ENCODE measurements at regions not wholly inside any gene's neighbourhood (a gene's known extent, or its start where the extent isn't known, plus 50 kb on each side); places are given as distances from the start of the nearest gene placed in this dataset.

- no peak for FAIRE-seq
- Histone ChIP-seq H3K27ac (ENCODE audit: control insufficient read depth, insufficient read depth, low read length) (no peak overlapping the region), H3K4me3 (ENCODE audit: control insufficient read depth in 2 of 3, extremely low read depth in 1 of 3, insufficient read depth in 2 of 3, low read depth in 1 of 3, low read length in 3 of 3) (no peak overlapping the region), H2AFZ (ENCODE audit: control insufficient read depth, low read length) (no peak overlapping the region), H3K9me1 (ENCODE audit: control insufficient read depth, extremely low read depth, insufficient read depth, low read length) (no peaks in the 10 kb centered on the region), H4K20me1 (ENCODE audit: control insufficient read depth, extremely low read depth, insufficient read depth, low read length) (no peaks in the 10 kb centered on the region), H3K36me3 (ENCODE audit: control insufficient read depth in 2 of 2, extremely low read depth in 1 of 2, insufficient read depth in 2 of 2, low read length in 2 of 2) (no peaks in the 10 kb centered on the region), H3K9ac (ENCODE audit: control insufficient read depth, extremely low read depth, insufficient read depth, low read length) (no peak overlapping the region), H3K27me3 (ENCODE audit: control insufficient read depth, extremely low read depth, insufficient read depth, low read length) (peaks cover 8% of the 10 kb centered on the region), H3K4me2 (ENCODE audit: control insufficient read depth, extremely low read depth, insufficient read depth, low read depth, low read length) (no peak overlapping the region), H3K4me1 (ENCODE audit: control insufficient read depth, extremely low read depth, insufficient read depth, low read length) (no peaks in the 10 kb centered on the region), H3K79me2 (ENCODE audit: control insufficient read depth, insufficient read depth, low read length) (no peaks in the 10 kb centered on the region), H3K9me3 (ENCODE audit: control insufficient read depth, low read depth, low read length) (no peaks in the 10 kb centered on the region)
- no peak for DNase-seq (ENCODE audit: low read depth, low spot score)
- dilution Hi-C loops (cut with MboI; ENCODE audit: extremely low pct_ligation_motif_present, low sequenced_read_pairs) = no loop called here
- TF ChIP-seq CTCF (optimal IDR thresholded peaks at IDR 0.05 in 1 of 3, IDR thresholded peaks at IDR 0.05 in 1 of 3, conservative IDR thresholded peaks at IDR 0.05 in 1 of 3; ENCODE audit: extremely low read depth in 1 of 3, insufficient read depth in 2 of 3, low read length in 3 of 3) (no peak), EZH2 (IDR thresholded peaks at IDR 0.05; ENCODE audit: low read length) (no peak)
These were observed 139.0 kb upstream of the ZFHX3 start for GRCh38 chr16:73186752-73187601.

- no peaks in the 10 kb centered on the region for H3K36me3 ChIP-seq (ENCODE audit: control insufficient read depth in 2 of 2, extremely low read depth in 1 of 2, insufficient read depth in 2 of 2, low read length in 2 of 2)
- H3K9me1 ChIP-seq (ENCODE audit: control insufficient read depth, extremely low read depth, insufficient read depth, low read length) = no peaks in the 10 kb centered on the region
- no peak overlapping the region for H3K9ac ChIP-seq (ENCODE audit: control insufficient read depth, extremely low read depth, insufficient read depth, low read length)
- TF ChIP-seq EZH2 (IDR thresholded peaks at IDR 0.05; ENCODE audit: low read length) (no peak), CTCF (optimal IDR thresholded peaks at IDR 0.05 in 1 of 3, IDR thresholded peaks at IDR 0.05 in 1 of 3, conservative IDR thresholded peaks at IDR 0.05 in 1 of 3; ENCODE audit: extremely low read depth in 1 of 3, insufficient read depth in 2 of 3, low read length in 3 of 3) (no peak)
- H4K20me1 ChIP-seq (ENCODE audit: control insufficient read depth, extremely low read depth, insufficient read depth, low read length) = no peaks in the 10 kb centered on the region
- H3K27ac ChIP-seq (ENCODE audit: control insufficient read depth, insufficient read depth, low read length) = no peak overlapping the region
- H3K9me3 ChIP-seq (ENCODE audit: control insufficient read depth, low read depth, low read length) = no peaks in the 10 kb centered on the region
- DNase-seq (ENCODE audit: low read depth, low spot score) = no peak
- no peaks in the 10 kb centered on the region for H3K27me3 ChIP-seq (ENCODE audit: control insufficient read depth, extremely low read depth, insufficient read depth, low read length)
- no peak overlapping the region for H3K4me3 ChIP-seq (ENCODE audit: control insufficient read depth in 2 of 3, extremely low read depth in 1 of 3, insufficient read depth in 2 of 3, low read depth in 1 of 3, low read length in 3 of 3)
- H3K79me2 ChIP-seq (ENCODE audit: control insufficient read depth, insufficient read depth, low read length) = no peaks in the 10 kb centered on the region
- dilution Hi-C loops (cut with MboI; ENCODE audit: extremely low pct_ligation_motif_present, low sequenced_read_pairs) = no loop called here
- no peak overlapping the region for H2AFZ ChIP-seq (ENCODE audit: control insufficient read depth, low read length)
- FAIRE-seq = no peak
- H3K4me1 ChIP-seq (ENCODE audit: control insufficient read depth, extremely low read depth, insufficient read depth, low read length) = no peaks in the 10 kb centered on the region
- H3K4me2 ChIP-seq (ENCODE audit: control insufficient read depth, extremely low read depth, insufficient read depth, low read depth, low read length) = no peak overlapping the region
These were observed 137.8 kb upstream of the ZFHX3 start for GRCh38 chr16:73185737-73186136.

All from keratinocyte (primary cell).